Uterus (tissue), 2 donors: ENCODE measurements at regions not wholly inside any gene's neighbourhood (a gene's known extent, or its start where the extent isn't known, plus 50 kb on each side); places are given as distances from the start of the nearest gene placed in this dataset.

ENCODE experiments used
- CTCF ChIP-seq, 4 experiments: fragments of 200-600 bp in 2 of 4; fragments of 450-650 bp in 2 of 4; sonication (generic) in 2 of 4; IDR thresholded peaks; one replicate each; pipeline ENCODE4 v1.5.1; 2016 to 2019; ENCODE audit warnings: antibody characterized with exemption in 4 of 4, mild to moderate bottlenecking in 2 of 4, moderate library complexity in 1 of 4
- POLR2A ChIP-seq, 2 donors: fragments of 450-650 bp; IDR thresholded peaks; one replicate each; pipeline ENCODE4 v1.6.1; 2016; ENCODE audit warnings: antibody characterized with exemption in 2 of 2, mild to moderate bottlenecking in 1 of 2, moderate library complexity in 1 of 2

DNA sequence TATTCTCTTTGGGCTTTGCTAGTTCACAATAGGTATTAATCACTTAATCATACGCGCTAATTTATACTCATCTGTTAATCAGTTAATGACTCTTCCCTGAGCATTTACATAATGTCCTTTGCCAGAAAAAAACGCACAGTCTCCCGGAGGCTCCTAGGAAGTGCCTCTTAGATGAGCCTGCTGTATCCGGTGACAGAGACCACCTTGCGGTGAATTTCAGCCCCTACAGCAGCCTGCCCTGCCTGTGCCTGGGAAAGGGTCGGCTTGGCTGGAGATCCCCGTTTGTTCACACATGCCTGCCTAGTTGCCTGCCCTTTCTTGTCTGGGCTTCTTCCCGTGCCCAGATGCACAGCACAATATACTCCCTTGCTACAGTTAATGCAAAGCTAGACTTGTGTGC, 152.9 kb downstream of the ZBTB18 start:
- TF ChIP-seq CTCF (IDR thresholded peaks at IDR 0.05) (no peak), POLR2A (IDR thresholded peaks at IDR 0.05) (no peak)
